ENCODE measurements at regions not wholly inside any gene's neighbourhood (a gene's known extent, or its start where the extent isn't known, plus 50 kb on each side); places are given as distances from the start of the nearest gene placed in this dataset.
A peak's percentile ranks its signal among the peaks of the same experiment; 100 is the strongest.
"Not testable (repeated sequence)": the region's sequence is repeated elsewhere in the genome, so short reads cannot be mapped to it uniquely, and the experiment has no call there.

GRCh38 chr3:72092778-72093177, 307.8 kb upstream of the PROK2 start:
- DNase-seq = no peak

GRCh38 chr3:72088486-72089025, 303.6 kb upstream of the PROK2 start:
- DNase-seq = no peak

GRCh38 chr3:72087420-72087819, 302.5 kb upstream of the PROK2 start:
- DNase-seq = no peak

GRCh38 chr3:72086743-72087087, 301.8 kb upstream of the PROK2 start:
- peak; percentile 78 to 84 for DNase-seq

GRCh38 chr3:72086042-72086742, 301.2 kb upstream of the PROK2 start:
- DNase-seq = peak; percentile 72 to 86

- DNase-seq = no peak
Measured at GRCh38 chr3:72085036-72085435, 300.1 kb upstream of the PROK2 start.

GRCh38 chr3:72082776-72083462, 298.0 kb upstream of the PROK2 start:
- DNase-seq = no peak

- peak; percentile 92 to 97 for DNase-seq
Measured at GRCh38 chr3:72082186-72082715, 297.3 kb upstream of the PROK2 start.

GRCh38 chr3:72081471-72082185, 296.7 kb upstream of the PROK2 start:
- DNase-seq = no peak

- DNase-seq = no peak
Measured at GRCh38 chr3:72080800-72081199, 295.9 kb upstream of the PROK2 start.

GRCh38 chr3:72080095-72080494, 295.1 kb upstream of the PROK2 start:
- DNase-seq = peak; percentile 70 to 85

- no peak for DNase-seq
Measured at GRCh38 chr3:72079369-72079872, 294.5 kb upstream of the PROK2 start.

- no peak for DNase-seq
Measured at GRCh38 chr3:72078676-72079368, 293.9 kb upstream of the PROK2 start.

- DNase-seq = no peak
Measured at GRCh38 chr3:72077473-72078259, 292.7 kb upstream of the PROK2 start.

GRCh38 chr3:72075848-72076247, 290.9 kb upstream of the PROK2 start:
- DNase-seq = not testable (repeated sequence)

- no peak for DNase-seq
Measured at GRCh38 chr3:72071624-72072023, 286.7 kb upstream of the PROK2 start.

- DNase-seq = no peak
Measured at GRCh38 chr3:72070005-72070404, 285.1 kb upstream of the PROK2 start.

GRCh38 chr3:72069543-72069942, 284.6 kb upstream of the PROK2 start:
- no peak for DNase-seq

- DNase-seq = no peak
Measured at GRCh38 chr3:72068621-72069020, 283.7 kb upstream of the PROK2 start.

- DNase-seq = peak in 1 of 2 donors; percentile 53
Measured at GRCh38 chr3:72067721-72068120, 282.8 kb upstream of the PROK2 start.

GRCh38 chr3:72065872-72066641, 281.1 kb upstream of the PROK2 start:
- DNase-seq = no peak
